ENCODE measurements at regions not wholly inside any gene's neighbourhood (a gene's known extent, or its start where the extent isn't known, plus 50 kb on each side); places are given as distances from the start of the nearest gene placed in this dataset.

- TF ChIP-seq ZNF462 (CRISPR knock-in tag; IDR thresholded peaks at IDR 0.05) (no peak), POLR2AphosphoS5 (IDR thresholded peaks at IDR 0.05; ENCODE audit: low read depth) (no peak), ZNF114 (CRISPR knock-in tag; IDR thresholded peaks at IDR 0.05) (no peak)
Observed at GRCh38 chr17:22272363-22273146, 580.2 kb downstream of the KCNJ18 start (continued).

GRCh38 chr17:22273308-22273707 is 581.0 kb downstream of the KCNJ18 start:
- Mint-ChIP-seq H3K9me3 (peaks cover 94% of the 10 kb centered on the region), H3K27me3 (ENCODE audit: insufficient read depth, low read depth, poor library complexity) (peaks cover 11% of the 10 kb centered on the region), H3K36me3 (ENCODE audit: low read depth) (peaks cover 34% of the 10 kb centered on the region), H3K4me3 (no peak overlapping the region), H3K27ac (no peak overlapping the region), H3K4me1 (no peaks in the 10 kb centered on the region)
- Histone ChIP-seq H3K27ac (ENCODE audit: low read depth) (no peak overlapping the region), H3K36me3 (ENCODE audit: insufficient read depth) (no peaks in the 10 kb centered on the region), H3F3A (replicated peaks; ENCODE audit: low read depth) (no peaks in the 10 kb centered on the region), H3K27me3 (ENCODE audit: insufficient read depth) (no peaks in the 10 kb centered on the region), H3K4me3 (no peak overlapping the region), H3K4me2 (no peak overlapping the region), H2AFZ (no peak overlapping the region), H3K9me2 (ENCODE audit: insufficient read depth) (no peaks in the 10 kb centered on the region), H3K4me1 (ENCODE audit: insufficient read depth) (no peaks in the 10 kb centered on the region), H3K79me2 (replicated peaks; ENCODE audit: insufficient read depth) (no peaks in the 10 kb centered on the region), H4K20me1 (replicated peaks; ENCODE audit: insufficient read depth) (no peaks in the 10 kb centered on the region)
- ATAC-seq (no peak), DNase-seq (ENCODE audit: low spot score) (no peak)
- TF ChIP-seq ZNF114 (CRISPR knock-in tag; IDR thresholded peaks at IDR 0.05) (no peak), EZH2phosphoT487 (IDR thresholded peaks at IDR 0.05; ENCODE audit: unreplicated experiment) (no peak), JUNB (IDR thresholded peaks at IDR 0.05; ENCODE audit: unreplicated experiment) (no peak), ETS1 (IDR thresholded peaks at IDR 0.05) (no peak), STAT1 (IDR thresholded peaks at IDR 0.05; ENCODE audit: unreplicated experiment) (no peak), NANOG (IDR thresholded peaks at IDR 0.05; ENCODE audit: borderline replicate concordance) (no peak), REST (IDR thresholded peaks at IDR 0.05; ENCODE audit: unreplicated experiment) (no peak), EZH2 (IDR thresholded peaks at IDR 0.05; ENCODE audit: low read depth, unreplicated experiment) (no peak), POLR2AphosphoS5 (IDR thresholded peaks at IDR 0.05; ENCODE audit: low read depth) (no peak), CREB1 (CRISPR knock-in tag; IDR thresholded peaks at IDR 0.05; ENCODE audit: low read depth) (no peak), CTCF (conservative IDR thresholded peaks at IDR 0.05; ENCODE audit: low read depth in 2 of 2) (no peak)
